Loucy (cell line): ENCODE measurements at regions not wholly inside any gene's neighbourhood (a gene's known extent, or its start where the extent isn't known, plus 50 kb on each side); places are given as distances from the start of the nearest gene placed in this dataset.

Experiments used
- H2AFZ ChIP-seq: fragments of 200-600 bp; sonication (generic); 2 replicates; pipeline ENCODE4 v1.6.0; 2016; ENCODE audit warnings: antibody characterized with exemption, mild to moderate bottlenecking, low read length, moderate library complexity
- H3F3A ChIP-seq: fragments of 200-600 bp; 2 replicates; pipeline ENCODE4 v1.6.0; 2016; ENCODE audit warnings: antibody characterized with exemption, low read depth, mild to moderate bottlenecking
- H3K27me3 ChIP-seq: fragments of 200-600 bp; sonication (generic); 2 replicates; pipeline ENCODE4 v1.6.1; 2014; ENCODE audit warnings: low read length, mild to moderate bottlenecking; ENCODE audit not compliant: insufficient read depth, poor library complexity, severe bottlenecking
- H3K36me3 ChIP-seq: fragments of 200-600 bp; sonication (generic); 2 replicates; pipeline ENCODE4 v1.6.1; 2016; ENCODE audit warnings: low read length; ENCODE audit not compliant: insufficient read depth
- H3K4me1 ChIP-seq: fragments of 200-600 bp; sonication (generic); 2 replicates; pipeline ENCODE4 v1.5.1; 2014; ENCODE audit warnings: low read length, mild to moderate bottlenecking; ENCODE audit not compliant: insufficient read depth, poor library complexity, severe bottlenecking
- H3K4me2 ChIP-seq: fragments of 200-600 bp; sonication (generic); 2 replicates; pipeline ENCODE4 v1.6.0; 2014; ENCODE audit warnings: antibody characterized with exemption, low read length, low read depth, mild to moderate bottlenecking; ENCODE audit not compliant: poor library complexity, severe bottlenecking
- H3K4me3 ChIP-seq: fragments of 200-600 bp; sonication (generic); 2 replicates; pipeline ENCODE4 v1.5.1; 2014; ENCODE audit warnings: low read length, mild to moderate bottlenecking, mixed read lengths; ENCODE audit not compliant: poor library complexity, severe bottlenecking
- H3K79me2 ChIP-seq: fragments of 200-600 bp; sonication (generic); 2 replicates; pipeline ENCODE4 v1.6.1; 2014; ENCODE audit warnings: low read length; ENCODE audit not compliant: insufficient read depth
- H3K9ac ChIP-seq: fragments of 200-600 bp; sonication (generic); 2 replicates; pipeline ENCODE4 v1.6.0; 2014; ENCODE audit warnings: mild to moderate bottlenecking, low read depth, low read length, moderate library complexity; ENCODE audit not compliant: poor library complexity, severe bottlenecking
- H3K9me2 ChIP-seq: fragments of 200-600 bp; sonication (generic); replicated peaks from 2 replicates; pipeline ENCODE4 v1.6.1; 2016; ENCODE audit warnings: low read depth, low read length, mixed read lengths
- H3K9me3 ChIP-seq: fragments of 200-600 bp; sonication (generic); 2 replicates; pipeline ENCODE4 v1.6.1; 2014; ENCODE audit warnings: mild to moderate bottlenecking, antibody characterized with exemption, low read length, low read depth; ENCODE audit not compliant: insufficient read depth
- H4K20me1 ChIP-seq: fragments of 200-600 bp; sonication (generic); 2 replicates; pipeline ENCODE4 v1.6.0; 2014; ENCODE audit warnings: antibody characterized with exemption, low read length, mild to moderate bottlenecking; ENCODE audit not compliant: insufficient read depth, poor library complexity, severe bottlenecking
- CTCF ChIP-seq: fragments of 200-600 bp; sonication (generic); conservative IDR thresholded peaks from 2 replicates; pipeline ENCODE4 v1.5.1; 2014; ENCODE audit warnings: mild to moderate bottlenecking, antibody characterized with exemption, low read length
- EZH2phosphoT487 ChIP-seq: fragments of 200-600 bp; IDR thresholded peaks from 2 replicates; pipeline ENCODE4 v1.6.1; 2018; ENCODE audit warnings: antibody characterized with exemption, mild to moderate bottlenecking, moderate library complexity, borderline replicate concordance

- Histone ChIP-seq H4K20me1 (no peaks in the 10 kb centered on the region), H3K4me2 (no peak overlapping the region), H3K36me3 (no peaks in the 10 kb centered on the region), H3F3A (no peaks in the 10 kb centered on the region), H2AFZ (no peak overlapping the region), H3K9me2 (no peaks in the 10 kb centered on the region), H3K9ac (no peak overlapping the region), H3K9me3 (no peaks in the 10 kb centered on the region), H3K4me3 (no peak overlapping the region), H3K27me3 (no peaks in the 10 kb centered on the region), H3K79me2 (no peaks in the 10 kb centered on the region), H3K4me1 (no peaks in the 10 kb centered on the region)
- TF ChIP-seq CTCF (no peak), EZH2phosphoT487 (no peak)
These were observed 567.3 kb downstream of the MIAT start for GRCh38 chr22:27224485-27225374.

- Histone ChIP-seq H3K36me3 (no peaks in the 10 kb centered on the region), H3F3A (no peaks in the 10 kb centered on the region), H3K9me2 (no peaks in the 10 kb centered on the region), H3K4me2 (no peak overlapping the region), H3K4me1 (no peaks in the 10 kb centered on the region), H3K4me3 (no peak overlapping the region), H3K9ac (no peak overlapping the region), H3K79me2 (no peaks in the 10 kb centered on the region), H4K20me1 (no peaks in the 10 kb centered on the region), H3K27me3 (no peaks in the 10 kb centered on the region), H3K9me3 (no peaks in the 10 kb centered on the region), H2AFZ (no peak overlapping the region)
- no peak for TF ChIP-seq CTCF
- no peak for TF ChIP-seq EZH2phosphoT487
These were observed 569.3 kb downstream of the MIAT start for GRCh38 chr22:27226666-27227065.

GRCh38 chr22:27228771-27229170 lies 571.4 kb downstream of the MIAT start:
- Histone ChIP-seq H3K27me3 (no peaks in the 10 kb centered on the region), H3K9me3 (no peaks in the 10 kb centered on the region), H3K4me1 (no peaks in the 10 kb centered on the region), H3K4me2 (no peak overlapping the region), H3K9ac (no peak overlapping the region), H2AFZ (no peak overlapping the region), H3K9me2 (no peaks in the 10 kb centered on the region), H4K20me1 (no peaks in the 10 kb centered on the region), H3F3A (no peaks in the 10 kb centered on the region), H3K4me3 (no peak overlapping the region), H3K36me3 (no peaks in the 10 kb centered on the region), H3K79me2 (no peaks in the 10 kb centered on the region)
- no peak for TF ChIP-seq EZH2phosphoT487
- TF ChIP-seq CTCF: no peak
